GM12891 (cell line): ENCODE measurements at regions not wholly inside any gene's neighbourhood (a gene's known extent, or its start where the extent isn't known, plus 50 kb on each side); places are given as distances from the start of the nearest gene placed in this dataset.

Source experiments
- DNase-seq: peaks from one replicate; pipeline ENCODE4 v3.0.0; 2011; ENCODE audit warnings: low spot score; ENCODE audit not compliant: insufficient read length
- FAIRE-seq: peaks from 2 replicates; lab custom pipeline; 2011; peaks lifted over from hg19 to GRCh38; lab: Jason Lieb, UNC
- PAX5 ChIP-seq: IDR thresholded peaks from 2 replicates; pipeline ENCODE4 v1.6.1; 2011; ENCODE audit warnings: low read length, moderate library complexity, mild to moderate bottlenecking; ENCODE audit not compliant: insufficient read depth, severe bottlenecking
- POLR2A ChIP-seq: IDR thresholded peaks from 2 replicates; pipeline ENCODE4 v1.6.1; 2011; ENCODE audit warnings: low read depth, low read length, control low read depth
- POLR2AphosphoS5 ChIP-seq: IDR thresholded peaks from 2 replicates; pipeline ENCODE4 v1.6.1; 2011; ENCODE audit warnings: low read depth, low read length, control low read depth
- POU2F2 ChIP-seq: IDR thresholded peaks from 2 replicates; pipeline ENCODE4 v1.6.1; 2011; ENCODE audit warnings: low read depth, mild to moderate bottlenecking, control low read depth, low read length, moderate library complexity
- SPI1 ChIP-seq: IDR thresholded peaks from 2 replicates; pipeline ENCODE4 v1.6.1; 2011; ENCODE audit warnings: low read depth, low read length, control low read depth
- TAF1 ChIP-seq: IDR thresholded peaks from 2 replicates; pipeline ENCODE4 v1.6.1; 2011; ENCODE audit warnings: low read depth, low read length, control low read depth

DNA sequence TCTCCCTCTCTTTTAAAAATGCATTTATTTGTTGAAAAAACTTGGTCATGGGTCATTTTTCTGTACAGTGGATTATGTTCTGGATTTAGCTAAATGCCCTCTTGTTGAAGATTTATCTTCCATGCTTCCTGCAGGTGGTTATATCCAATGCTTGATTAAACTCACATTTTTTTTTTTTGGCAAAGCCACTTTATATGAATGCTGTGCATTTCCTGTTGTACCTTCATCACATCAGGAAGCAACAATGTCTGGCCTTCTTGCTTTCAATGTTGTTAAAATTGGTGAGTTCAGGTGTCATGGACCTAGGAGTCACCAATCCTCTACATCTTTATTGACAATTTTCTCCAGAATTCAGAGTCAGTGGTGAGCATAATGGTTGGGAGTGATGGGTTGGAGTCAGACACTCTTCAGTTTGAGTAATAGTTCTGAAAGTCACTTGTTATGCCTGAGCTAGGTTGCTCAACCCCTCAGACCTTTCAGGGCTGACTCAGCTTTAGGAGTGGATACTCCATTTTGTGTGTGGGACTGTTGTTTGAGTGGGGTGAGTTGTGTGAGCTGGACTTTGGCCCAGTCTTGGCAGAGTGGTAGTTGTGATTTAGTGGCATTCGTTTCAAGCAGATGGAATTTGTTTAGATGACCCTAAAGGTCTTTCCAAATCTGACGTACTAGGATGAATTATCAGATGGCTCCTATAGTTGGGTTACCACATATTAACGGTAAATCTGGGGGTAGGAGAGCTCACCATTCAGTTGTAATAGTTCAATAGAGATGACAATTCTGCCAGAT, 213.5 kb upstream of the ZNF32 start:
- FAIRE-seq (no peak), DNase-seq (no peak)
- TF ChIP-seq POU2F2 = no peak
- no peak for TF ChIP-seq SPI1
- no peak for TF ChIP-seq POLR2A
- TF ChIP-seq TAF1 = no peak
- TF ChIP-seq PAX5 = no peak
- no peak for TF ChIP-seq POLR2AphosphoS5

DNA sequence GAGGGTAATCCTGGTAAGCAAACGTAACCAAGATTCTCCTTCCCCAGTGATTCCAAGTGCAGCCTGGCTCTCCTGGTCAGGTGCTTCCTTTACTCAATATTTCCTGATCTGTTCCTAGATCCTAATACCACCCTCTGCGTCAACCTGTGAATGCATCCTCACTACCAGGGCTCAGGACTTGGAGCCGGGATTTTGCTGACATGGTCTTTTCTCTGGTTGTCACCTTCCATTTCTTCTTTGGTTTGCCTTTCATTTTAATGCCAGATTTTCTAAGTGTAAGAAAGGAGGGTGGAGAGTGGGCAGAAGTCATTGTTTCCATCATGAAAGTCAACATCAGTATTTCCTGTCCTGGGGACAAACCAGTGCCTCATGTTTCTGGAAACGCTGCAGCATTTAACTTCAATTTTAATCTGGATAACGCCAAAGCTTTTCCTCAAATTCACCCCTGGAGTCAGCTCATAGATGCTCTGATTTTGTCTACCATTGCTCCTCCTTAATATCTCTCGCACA, 210.4 kb upstream of the ZNF32 start:
- TF ChIP-seq POLR2A = no peak
- no peak for TF ChIP-seq POLR2AphosphoS5
- TF ChIP-seq POU2F2 = no peak
- TF ChIP-seq SPI1 = no peak
- TF ChIP-seq PAX5 = no peak
- no peak for TF ChIP-seq TAF1

DNA sequence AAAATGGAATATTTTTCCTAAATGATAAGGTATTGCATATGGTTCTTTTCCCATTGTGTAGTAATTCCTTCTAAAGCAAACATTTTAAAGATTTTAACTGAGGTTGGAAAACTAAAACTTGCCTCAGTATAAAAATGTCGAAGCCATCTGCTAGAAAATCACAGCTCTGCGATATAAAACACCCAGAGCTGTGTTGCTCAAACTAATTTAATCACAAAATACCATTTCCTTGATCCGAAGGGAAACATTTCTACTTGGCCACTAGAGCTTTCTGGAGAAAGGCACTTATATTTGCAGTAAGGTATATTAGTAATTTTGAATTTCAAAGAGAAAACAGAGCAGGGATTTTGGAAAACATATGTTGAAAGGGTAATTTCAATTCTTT, 209.2 kb upstream of the ZNF32 start:
- FAIRE-seq (no peak), DNase-seq (no peak)
- TF ChIP-seq POU2F2 = no peak
- no peak for TF ChIP-seq POLR2A
- TF ChIP-seq POLR2AphosphoS5 = no peak
- TF ChIP-seq TAF1 = no peak
- TF ChIP-seq SPI1 = no peak
- no peak for TF ChIP-seq PAX5

More for the DNA sequence above, 210.4 kb upstream of the ZNF32 start:
- DNase-seq (no peak), FAIRE-seq (no peak)

DNA sequence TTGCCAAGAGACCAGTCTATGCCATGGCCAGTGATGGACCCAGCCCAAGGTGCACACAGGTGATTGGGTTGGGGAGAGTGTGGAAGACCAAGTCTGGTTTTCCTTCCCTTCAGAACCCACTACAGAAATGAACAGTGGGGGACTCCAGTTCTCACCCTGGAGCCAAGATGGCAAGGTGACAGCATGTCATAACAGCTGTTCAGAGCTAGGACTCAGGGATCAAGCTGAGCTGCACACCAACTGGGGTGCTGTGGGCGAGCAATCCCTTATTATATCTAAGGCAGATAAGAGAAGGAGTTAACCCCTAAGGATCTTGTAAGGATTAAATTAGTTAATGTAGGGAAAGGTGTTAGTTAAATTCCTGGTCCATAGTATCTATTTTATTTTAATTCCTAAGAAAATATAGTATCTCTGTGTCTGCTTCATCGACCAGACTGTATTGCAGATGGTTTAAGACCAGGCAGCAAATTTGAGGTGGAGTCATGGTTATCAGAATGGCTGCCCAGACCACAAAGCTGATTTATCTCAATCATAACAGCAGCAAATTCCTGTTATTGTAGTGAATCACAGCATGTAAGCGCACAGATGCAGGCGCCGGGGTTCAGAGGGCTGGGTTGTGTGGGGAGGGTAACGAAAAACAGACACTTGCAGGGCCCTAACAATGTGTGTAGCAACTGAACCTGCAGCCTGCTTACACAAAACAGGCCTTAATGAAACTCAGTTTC, 208.7 kb upstream of the ZNF32 start:
- DNase-seq = no peak
- TF ChIP-seq POLR2AphosphoS5 (no peak), PAX5 (no peak), TAF1 (no peak), POU2F2 (no peak), SPI1 (no peak), POLR2A (no peak)
- no peak for FAIRE-seq

DNA sequence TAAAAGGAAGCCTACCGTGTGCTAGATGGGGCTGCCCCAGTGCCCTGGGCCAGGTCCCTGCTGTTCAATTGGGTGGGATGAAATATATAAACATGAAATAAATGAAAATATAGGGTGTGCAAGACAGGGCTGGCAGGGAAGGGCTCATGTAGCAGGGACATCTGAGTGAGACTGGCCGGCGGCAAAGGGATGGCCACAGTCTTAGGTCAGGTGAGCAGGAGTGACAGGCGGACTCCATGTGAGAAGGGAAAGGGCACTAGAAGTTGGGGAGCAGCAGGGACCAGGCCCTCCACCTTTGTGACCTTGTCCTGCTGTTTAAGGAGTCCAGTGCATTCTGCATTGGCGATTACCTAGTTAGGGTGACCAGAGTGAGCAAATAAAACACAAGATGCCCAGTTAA, 207.6 kb upstream of the ZNF32 start:
- TF ChIP-seq POU2F2 = no peak
- no peak for TF ChIP-seq POLR2A
- no peak for TF ChIP-seq PAX5
- TF ChIP-seq SPI1 = no peak
- no peak for TF ChIP-seq TAF1
- no peak for TF ChIP-seq POLR2AphosphoS5
- FAIRE-seq = no peak
- DNase-seq = no peak

DNA sequence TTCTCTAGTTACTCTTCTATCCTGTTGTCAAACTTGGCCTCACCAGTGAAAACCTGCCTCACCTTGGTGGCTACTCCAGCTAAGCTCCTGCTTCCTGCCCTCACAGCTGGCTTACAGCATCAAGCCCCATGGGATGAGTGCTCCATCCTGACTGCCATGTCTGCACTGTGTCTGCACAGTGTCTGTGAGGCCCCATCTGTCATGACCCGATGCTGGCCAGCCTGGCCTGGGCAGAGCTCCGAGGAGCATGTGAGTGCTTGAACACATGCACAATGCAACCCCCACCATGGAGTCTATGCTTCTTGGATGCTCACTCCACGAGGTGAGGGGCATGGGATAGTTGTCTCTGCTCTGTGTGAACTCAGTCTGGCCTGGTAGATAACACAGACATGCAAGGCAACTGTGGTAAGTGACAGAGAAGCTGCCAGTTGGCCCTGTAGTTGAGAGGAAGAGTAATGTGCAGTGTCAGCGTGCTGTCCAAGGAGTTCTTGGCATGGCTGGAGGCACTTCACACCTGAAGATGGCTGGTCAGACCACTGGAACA, 207.1 kb upstream of the ZNF32 start:
- DNase-seq = no peak
- TF ChIP-seq POLR2A = no peak
- TF ChIP-seq POU2F2 = no peak
- no peak for TF ChIP-seq TAF1
- TF ChIP-seq PAX5 = no peak
- no peak for TF ChIP-seq POLR2AphosphoS5
- TF ChIP-seq SPI1 = no peak
- no peak for FAIRE-seq

DNA sequence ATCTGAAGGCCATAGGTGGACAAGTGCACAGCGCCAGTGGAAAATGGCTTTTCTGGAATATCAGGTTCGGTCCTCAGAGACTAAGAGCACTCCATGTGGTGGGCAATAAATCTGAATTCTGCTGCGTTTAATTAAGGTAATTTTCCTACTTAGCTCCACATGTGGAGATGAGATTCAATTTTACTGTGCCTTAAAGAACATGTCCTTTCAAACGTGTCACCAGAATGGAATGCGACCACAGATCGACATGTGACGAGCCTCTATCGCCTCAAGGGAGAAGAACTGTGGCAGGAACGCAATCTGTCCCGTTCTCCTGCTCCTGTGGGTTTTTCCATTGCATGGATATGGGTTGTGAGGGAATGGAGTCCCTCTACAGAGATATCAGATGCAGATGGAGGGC, 205.3 kb upstream of the ZNF32 start:
- FAIRE-seq (no peak), DNase-seq (no peak)
- TF ChIP-seq POLR2A (no peak), POLR2AphosphoS5 (no peak), TAF1 (no peak), POU2F2 (no peak), PAX5 (no peak), SPI1 (no peak)

DNA sequence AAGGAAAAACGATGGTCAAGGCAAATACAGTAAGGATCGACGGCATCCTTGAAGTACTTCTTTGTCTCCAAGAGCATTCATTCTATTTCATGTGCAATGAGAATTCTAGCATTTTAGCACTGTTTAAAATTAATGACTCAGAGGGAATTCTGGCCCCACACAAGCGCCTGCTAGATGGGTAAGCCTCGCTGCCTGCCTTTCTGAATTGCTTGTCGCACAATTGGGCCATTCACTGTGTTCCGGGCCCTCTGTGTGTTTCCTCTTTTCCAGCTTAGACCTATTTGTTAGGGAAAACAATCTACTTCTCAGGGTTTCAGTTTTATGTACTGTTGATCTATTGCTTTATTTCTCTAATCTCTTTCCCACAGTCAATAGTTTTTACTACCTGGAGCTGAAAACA, 204.7 kb upstream of the ZNF32 start:
- no peak for DNase-seq
- FAIRE-seq = no peak
- TF ChIP-seq SPI1 (no peak), POLR2A (no peak), PAX5 (no peak), POU2F2 (no peak), TAF1 (no peak), POLR2AphosphoS5 (no peak)
